ENCODE measurements at regions not wholly inside any gene's neighbourhood (a gene's known extent, or its start where the extent isn't known, plus 50 kb on each side); places are given as distances from the start of the nearest gene placed in this dataset.
A peak's percentile ranks its signal among the peaks of the same experiment; 100 is the strongest.

- no peak overlapping the region for H3K27ac ChIP-seq
- TF ChIP-seq, protein P1, sequence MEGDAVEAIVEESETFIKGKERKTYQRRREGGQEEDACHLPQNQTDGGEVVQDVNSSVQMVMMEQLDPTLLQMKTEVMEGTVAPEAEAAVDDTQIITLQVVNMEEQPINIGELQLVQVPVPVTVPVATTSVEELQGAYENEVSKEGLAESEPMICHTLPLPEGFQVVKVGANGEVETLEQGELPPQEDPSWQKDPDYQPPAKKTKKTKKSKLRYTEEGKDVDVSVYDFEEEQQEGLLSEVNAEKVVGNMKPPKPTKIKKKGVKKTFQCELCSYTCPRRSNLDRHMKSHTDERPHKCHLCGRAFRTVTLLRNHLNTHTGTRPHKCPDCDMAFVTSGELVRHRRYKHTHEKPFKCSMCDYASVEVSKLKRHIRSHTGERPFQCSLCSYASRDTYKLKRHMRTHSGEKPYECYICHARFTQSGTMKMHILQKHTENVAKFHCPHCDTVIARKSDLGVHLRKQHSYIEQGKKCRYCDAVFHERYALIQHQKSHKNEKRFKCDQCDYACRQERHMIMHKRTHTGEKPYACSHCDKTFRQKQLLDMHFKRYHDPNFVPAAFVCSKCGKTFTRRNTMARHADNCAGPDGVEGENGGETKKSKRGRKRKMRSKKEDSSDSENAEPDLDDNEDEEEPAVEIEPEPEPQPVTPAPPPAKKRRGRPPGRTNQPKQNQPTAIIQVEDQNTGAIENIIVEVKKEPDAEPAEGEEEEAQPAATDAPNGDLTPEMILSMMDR (conservative IDR thresholded peaks at IDR 0.05), result no peak
These were observed 59.0 kb upstream of the MINAR1 start for GRCh38 chr15:79373113-79373512.

- TF ChIP-seq, protein P1 (conservative IDR thresholded peaks at IDR 0.05), result no peak
- no peak overlapping the region for H3K27ac ChIP-seq
These were observed 58.4 kb upstream of the MINAR1 start for GRCh38 chr15:79373728-79374127.

GRCh38 chr15:79376383-79376782, 55.8 kb upstream of the MINAR1 start:
- H3K27ac ChIP-seq, result no peak overlapping the region
- TF ChIP-seq, protein P1 (conservative IDR thresholded peaks at IDR 0.05), result no peak

DNA sequence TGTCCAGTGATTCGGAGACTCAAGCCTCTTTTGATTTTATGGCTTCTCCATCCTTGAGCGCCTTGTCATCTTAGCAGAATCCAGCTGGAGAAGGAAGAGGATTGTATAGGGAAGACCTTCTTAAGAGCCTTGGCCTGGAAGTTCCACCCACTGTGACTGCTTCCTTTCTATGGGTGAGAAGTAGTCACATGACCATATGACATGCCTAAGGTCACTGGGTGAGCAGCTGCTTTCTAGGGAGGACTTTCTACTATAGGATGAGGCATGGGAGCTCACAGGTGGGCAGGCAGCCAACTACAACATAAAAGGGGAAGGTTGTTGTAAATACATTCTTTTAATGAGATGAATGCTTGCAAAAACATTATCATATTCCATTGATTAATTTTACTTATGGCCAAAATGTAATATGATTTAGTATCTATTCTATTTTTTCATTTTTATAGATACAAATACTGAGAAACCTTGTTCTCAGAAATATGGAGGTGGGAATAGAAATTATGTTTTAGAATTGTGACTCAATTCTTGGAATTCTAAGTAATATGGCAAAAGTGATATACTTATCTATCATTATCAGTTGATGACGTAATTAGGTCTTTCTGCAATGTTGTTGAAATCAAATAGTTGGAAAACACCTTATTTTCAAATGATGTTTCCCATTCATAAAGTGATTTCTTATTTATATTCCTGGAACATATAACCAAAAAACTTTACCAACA, 53.6 kb upstream of the MINAR1 start:
- TF ChIP-seq, protein P1 (conservative IDR thresholded peaks at IDR 0.05), result no peak
- H3K27ac ChIP-seq, result no peak overlapping the region

GRCh38 chr15:79380755-79381497, 51.2 kb upstream of the MINAR1 start:
- peak overlapping the region; percentile 68 for H3K27ac ChIP-seq
- TF ChIP-seq, protein P1 (conservative IDR thresholded peaks at IDR 0.05), result peak; percentile 97

GRCh38 chr15:79381593-79381992, 50.5 kb upstream of the MINAR1 start:
- TF ChIP-seq, protein P1 (conservative IDR thresholded peaks at IDR 0.05), result no peak
- peak overlapping the region; percentile 68 for H3K27ac ChIP-seq

All from VCaP (cell line).